HG02678 (cell line): ENCODE measurements at regions not wholly inside any gene's neighbourhood (a gene's known extent, or its start where the extent isn't known, plus 50 kb on each side); places are given as distances from the start of the nearest gene placed in this dataset.

Source experiments
- ATAC-seq: cut with Tn5 transposase; IDR thresholded peaks from one replicate; pipeline ENCODE4 v1.9.1; 2021; ENCODE audit warnings: mild to moderate bottlenecking, moderate library complexity; ENCODE audit not compliant: unreplicated experiment

GRCh38 chr2:145184741-145185651, 665.1 kb upstream of the ZEB2 start:
- no peak for ATAC-seq

GRCh38 chr2:145169285-145169684, 649.4 kb upstream of the ZEB2 start:
- ATAC-seq, result no peak

- no peak for ATAC-seq
These were observed 648.2 kb upstream of the ZEB2 start for GRCh38 chr2:145168091-145168490.

- ATAC-seq, result no peak
These were observed 646.9 kb upstream of the ZEB2 start for GRCh38 chr2:145166731-145167302.

GRCh38 chr2:145161656-145162055, 641.7 kb upstream of the ZEB2 start:
- ATAC-seq, result no peak

- ATAC-seq, result no peak
These were observed 640.9 kb upstream of the ZEB2 start for GRCh38 chr2:145160855-145161254.

- ATAC-seq, result no peak
These were observed 639.8 kb upstream of the ZEB2 start for GRCh38 chr2:145159676-145160075.

- ATAC-seq, result no peak
These were observed 638.0 kb upstream of the ZEB2 start for GRCh38 chr2:145157741-145158591.

- ATAC-seq, result no peak
These were observed 637.2 kb upstream of the ZEB2 start for GRCh38 chr2:145157036-145157675.

- ATAC-seq, result no peak
These were observed 636.3 kb upstream of the ZEB2 start for GRCh38 chr2:145156199-145156598.

- ATAC-seq, result no peak
These were observed 635.3 kb upstream of the ZEB2 start for GRCh38 chr2:145155196-145155595.

GRCh38 chr2:145154731-145155130, 634.8 kb upstream of the ZEB2 start:
- no peak for ATAC-seq

GRCh38 chr2:145146691-145147090, 626.8 kb upstream of the ZEB2 start:
- no peak for ATAC-seq

GRCh38 chr2:145144131-145144728, 624.3 kb upstream of the ZEB2 start:
- no peak for ATAC-seq

GRCh38 chr2:145141981-145142380, 622.1 kb upstream of the ZEB2 start:
- no peak for ATAC-seq

GRCh38 chr2:145140658-145141057, 620.7 kb upstream of the ZEB2 start:
- no peak for ATAC-seq

- ATAC-seq, result no peak
These were observed 618.7 kb upstream of the ZEB2 start for GRCh38 chr2:145138626-145139025.

GRCh38 chr2:145137901-145138300, 618.0 kb upstream of the ZEB2 start:
- ATAC-seq, result no peak

- no peak for ATAC-seq
These were observed 617.3 kb upstream of the ZEB2 start for GRCh38 chr2:145137211-145137610.

- ATAC-seq, result no peak
These were observed 616.8 kb upstream of the ZEB2 start for GRCh38 chr2:145136702-145137101.

- no peak for ATAC-seq
These were observed 606.2 kb upstream of the ZEB2 start for GRCh38 chr2:145126146-145126545.
